ENCODE measurements at regions not wholly inside any gene's neighbourhood (a gene's known extent, or its start where the extent isn't known, plus 50 kb on each side); places are given as distances from the start of the nearest gene placed in this dataset.

- H3K4me1 ChIP-seq (ENCODE audit: insufficient read depth, low read length): no peaks in the 10 kb centered on the region
- DNase-seq (ENCODE audit: insufficient read length, low spot score, missing footprints): no peak
- H3K9me3 ChIP-seq (ENCODE audit: low read depth, low read length): no peaks in the 10 kb centered on the region
- H3K36me3 ChIP-seq (ENCODE audit: insufficient read depth, low read length): no peaks in the 10 kb centered on the region
- no peaks in the 10 kb centered on the region for H3K79me2 ChIP-seq (ENCODE audit: insufficient read depth, low read length)
- H3K4me3 ChIP-seq (ENCODE audit: insufficient read depth, low read length): no peak overlapping the region
- no peak for TF ChIP-seq CTCF (IDR thresholded peaks at IDR 0.05; ENCODE audit: extremely low read depth, low read depth, low read length)
- no peak overlapping the region for H2AFZ ChIP-seq (ENCODE audit: low read length)
- no peaks in the 10 kb centered on the region for H4K20me1 ChIP-seq (ENCODE audit: insufficient read depth, low read length)
- H3K27me3 ChIP-seq (ENCODE audit: insufficient read depth, low read length): no peaks in the 10 kb centered on the region
- no peak overlapping the region for H3K27ac ChIP-seq (ENCODE audit: low read depth, low read length)
- no peak overlapping the region for H3K4me2 ChIP-seq (ENCODE audit: insufficient read depth, low read length)
Observed at GRCh38 chr5:61264273-61264661, 67.8 kb upstream of the ZSWIM6 start.

- TF ChIP-seq CTCF (IDR thresholded peaks at IDR 0.05; ENCODE audit: extremely low read depth, low read depth, low read length): no peak
Observed at GRCh38 chr5:61267116-61267515, 64.9 kb upstream of the ZSWIM6 start.

GRCh38 chr5:61268871-61269270 lies 63.2 kb upstream of the ZSWIM6 start:
- no peaks in the 10 kb centered on the region for H3K4me1 ChIP-seq (ENCODE audit: insufficient read depth, low read length)
- no peak for DNase-seq (ENCODE audit: insufficient read length, low spot score, missing footprints)

More at GRCh38 chr5:61267116-61267515, 64.9 kb upstream of the ZSWIM6 start:
- H3K4me1 ChIP-seq (ENCODE audit: insufficient read depth, low read length): no peaks in the 10 kb centered on the region
- H3K4me3 ChIP-seq (ENCODE audit: insufficient read depth, low read length): no peak overlapping the region
- H3K27ac ChIP-seq (ENCODE audit: low read depth, low read length): no peak overlapping the region
- H3K79me2 ChIP-seq (ENCODE audit: insufficient read depth, low read length): no peaks in the 10 kb centered on the region
- no peak for DNase-seq (ENCODE audit: insufficient read length, low spot score, missing footprints)
- H3K27me3 ChIP-seq (ENCODE audit: insufficient read depth, low read length): no peaks in the 10 kb centered on the region
- no peak overlapping the region for H2AFZ ChIP-seq (ENCODE audit: low read length)
- no peaks in the 10 kb centered on the region for H4K20me1 ChIP-seq (ENCODE audit: insufficient read depth, low read length)
- no peaks in the 10 kb centered on the region for H3K9me3 ChIP-seq (ENCODE audit: low read depth, low read length)
- H3K4me2 ChIP-seq (ENCODE audit: insufficient read depth, low read length): no peak overlapping the region
- no peaks in the 10 kb centered on the region for H3K36me3 ChIP-seq (ENCODE audit: insufficient read depth, low read length)

GRCh38 chr5:61270510-61271165 lies 61.4 kb upstream of the ZSWIM6 start:
- Histone ChIP-seq H4K20me1 (ENCODE audit: insufficient read depth, low read length) (no peaks in the 10 kb centered on the region), H3K27ac (ENCODE audit: low read depth, low read length) (no peak overlapping the region), H2AFZ (ENCODE audit: low read length) (no peak overlapping the region), H3K79me2 (ENCODE audit: insufficient read depth, low read length) (no peaks in the 10 kb centered on the region), H3K4me3 (ENCODE audit: insufficient read depth, low read length) (no peak overlapping the region), H3K4me1 (ENCODE audit: insufficient read depth, low read length) (peaks cover 16% of the 10 kb centered on the region), H3K9me3 (ENCODE audit: low read depth, low read length) (no peaks in the 10 kb centered on the region), H3K36me3 (ENCODE audit: insufficient read depth, low read length) (no peaks in the 10 kb centered on the region), H3K27me3 (ENCODE audit: insufficient read depth, low read length) (no peaks in the 10 kb centered on the region), H3K4me2 (ENCODE audit: insufficient read depth, low read length) (no peak overlapping the region)
- no peak for TF ChIP-seq CTCF (IDR thresholded peaks at IDR 0.05; ENCODE audit: extremely low read depth, low read depth, low read length)
- DNase-seq (ENCODE audit: insufficient read length, low spot score, missing footprints): no peak

More at GRCh38 chr5:61268871-61269270, 63.2 kb upstream of the ZSWIM6 start:
- Histone ChIP-seq H3K27ac (ENCODE audit: low read depth, low read length) (no peak overlapping the region), H3K36me3 (ENCODE audit: insufficient read depth, low read length) (no peaks in the 10 kb centered on the region), H3K27me3 (ENCODE audit: insufficient read depth, low read length) (no peaks in the 10 kb centered on the region), H4K20me1 (ENCODE audit: insufficient read depth, low read length) (no peaks in the 10 kb centered on the region), H3K9me3 (ENCODE audit: low read depth, low read length) (no peaks in the 10 kb centered on the region), H3K4me3 (ENCODE audit: insufficient read depth, low read length) (no peak overlapping the region), H3K79me2 (ENCODE audit: insufficient read depth, low read length) (no peaks in the 10 kb centered on the region), H2AFZ (ENCODE audit: low read length) (no peak overlapping the region), H3K4me2 (ENCODE audit: insufficient read depth, low read length) (no peak overlapping the region)
- no peak for TF ChIP-seq CTCF (IDR thresholded peaks at IDR 0.05; ENCODE audit: extremely low read depth, low read depth, low read length)

All from osteoblast (primary cell).